Suprapubic skin (tissue), 4 donors: ENCODE measurements at regions not wholly inside any gene's neighbourhood (a gene's known extent, or its start where the extent isn't known, plus 50 kb on each side); places are given as distances from the start of the nearest gene placed in this dataset.
"Not testable (repeated sequence)": the region's sequence is repeated elsewhere in the genome, so short reads cannot be mapped to it uniquely, and the experiment has no call there.

Source experiments
- DNase-seq, 2 donors: peaks; one replicate each; pipeline ENCODE4 v3.0.0-alpha.2; 2019; ENCODE audit warnings: low spot score in 2 of 2
- H3K27ac ChIP-seq: fragments of 200-600 bp; sonication (generic); one replicate; pipeline ENCODE4 v1.5.1; 2019
- H3K27me3 ChIP-seq: fragments of 200-600 bp; sonication (generic); one replicate; pipeline ENCODE4 v1.5.1; 2019
- H3K36me3 ChIP-seq: fragments of 200-600 bp; sonication (generic); one replicate; pipeline ENCODE4 v1.5.1; 2019
- H3K4me1 ChIP-seq: fragments of 200-600 bp; sonication (generic); one replicate; pipeline ENCODE4 v1.5.1; 2019
- H3K4me3 ChIP-seq: fragments of 200-600 bp; sonication (generic); one replicate; pipeline ENCODE4 v1.5.1; 2019; ENCODE audit warnings: mild to moderate bottlenecking
- H3K9me3 ChIP-seq: fragments of 200-600 bp; sonication (generic); one replicate; pipeline ENCODE4 v1.5.1; 2019
- EP300 ChIP-seq: sonication (generic); formaldehyde crosslinking; IDR thresholded peaks from one replicate; pipeline ENCODE4 v1.6.1; 2017; ENCODE audit warnings: antibody characterized with exemption
- POLR2A ChIP-seq, 2 donors: fragments of 450-650 bp; IDR thresholded peaks; one replicate each; pipeline ENCODE4 v1.6.1; 2017; ENCODE audit warnings: antibody characterized with exemption in 2 of 2, mild to moderate bottlenecking in 2 of 2, moderate library complexity in 2 of 2
- POLR2AphosphoS5 ChIP-seq, 3 donors: sonication (generic); formaldehyde crosslinking; IDR thresholded peaks; one replicate each; pipeline ENCODE4 v1.6.1; 2017; ENCODE audit warnings: antibody characterized with exemption in 3 of 3
- WGBS: methylation state at CpG from one replicate; pipeline ENCODE4 v1.1.5; 2018; 5-methylcytosine and 5-hydroxymethylcytosine counted together
- TF ChIP-seq, protein P1 (sequence below), 2 donors: fragments of 200-600 bp in 1 of 2; fragments of 450-650 bp in 1 of 2; sonication (generic) in 1 of 2; IDR thresholded peaks; one replicate each; pipeline ENCODE4 v1.5.1; 2016 to 2019; ENCODE audit warnings: antibody characterized with exemption in 2 of 2, mild to moderate bottlenecking in 1 of 2, moderate library complexity in 1 of 2

DNA sequence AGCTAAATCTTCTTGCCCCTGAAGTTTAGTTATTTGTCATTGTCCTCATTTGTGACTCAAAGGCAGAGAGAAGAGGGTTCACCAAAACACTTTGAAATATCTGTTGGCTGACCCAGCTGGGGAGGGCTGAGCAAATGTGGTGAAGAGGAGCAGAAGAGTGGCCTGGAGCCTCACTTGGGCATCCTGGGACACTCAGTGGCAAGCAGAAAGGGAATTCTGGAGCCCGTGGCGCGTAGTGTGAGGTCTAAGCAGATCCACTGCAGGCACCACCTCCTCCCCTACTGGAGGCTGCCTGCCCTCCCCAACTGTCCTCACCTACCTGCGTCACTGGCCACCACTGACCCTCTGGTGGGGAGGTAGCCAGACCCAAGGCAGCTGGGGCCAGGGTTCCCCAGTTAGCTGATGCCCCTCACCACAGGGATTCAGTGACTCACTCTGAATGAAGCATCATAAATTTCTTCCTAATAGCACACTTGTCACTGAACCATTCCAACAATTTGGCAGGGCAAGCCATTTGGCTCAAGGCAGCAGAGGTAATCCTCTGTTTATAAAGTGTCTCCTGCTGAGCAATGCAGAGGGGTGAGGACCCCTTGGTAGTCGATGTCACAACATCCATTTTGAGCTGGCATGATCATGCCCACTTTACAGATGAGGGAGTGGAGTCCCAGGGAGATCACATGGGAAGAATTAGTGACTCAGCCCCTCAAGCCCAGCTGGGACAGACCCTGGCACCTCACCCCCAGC, 80.3 kb downstream of the NENF start:
- no peaks in the 10 kb centered on the region for H3K9me3 ChIP-seq
- no CpG with 5 or more reads among the region's 5 CpGs for WGBS
- H3K4me1 ChIP-seq, result peaks cover 13% of the 10 kb centered on the region
- H3K27ac ChIP-seq, result no peak overlapping the region
- H3K4me3 ChIP-seq, result no peak overlapping the region
- TF ChIP-seq POLR2AphosphoS5 (IDR thresholded peaks at IDR 0.05) (no peak), EP300 (no peak), POLR2A (IDR thresholded peaks at IDR 0.05) (no peak)
- TF ChIP-seq, protein P1, sequence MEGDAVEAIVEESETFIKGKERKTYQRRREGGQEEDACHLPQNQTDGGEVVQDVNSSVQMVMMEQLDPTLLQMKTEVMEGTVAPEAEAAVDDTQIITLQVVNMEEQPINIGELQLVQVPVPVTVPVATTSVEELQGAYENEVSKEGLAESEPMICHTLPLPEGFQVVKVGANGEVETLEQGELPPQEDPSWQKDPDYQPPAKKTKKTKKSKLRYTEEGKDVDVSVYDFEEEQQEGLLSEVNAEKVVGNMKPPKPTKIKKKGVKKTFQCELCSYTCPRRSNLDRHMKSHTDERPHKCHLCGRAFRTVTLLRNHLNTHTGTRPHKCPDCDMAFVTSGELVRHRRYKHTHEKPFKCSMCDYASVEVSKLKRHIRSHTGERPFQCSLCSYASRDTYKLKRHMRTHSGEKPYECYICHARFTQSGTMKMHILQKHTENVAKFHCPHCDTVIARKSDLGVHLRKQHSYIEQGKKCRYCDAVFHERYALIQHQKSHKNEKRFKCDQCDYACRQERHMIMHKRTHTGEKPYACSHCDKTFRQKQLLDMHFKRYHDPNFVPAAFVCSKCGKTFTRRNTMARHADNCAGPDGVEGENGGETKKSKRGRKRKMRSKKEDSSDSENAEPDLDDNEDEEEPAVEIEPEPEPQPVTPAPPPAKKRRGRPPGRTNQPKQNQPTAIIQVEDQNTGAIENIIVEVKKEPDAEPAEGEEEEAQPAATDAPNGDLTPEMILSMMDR (IDR thresholded peaks at IDR 0.05), result no peak
- DNase-seq, result no peak
- H3K36me3 ChIP-seq, result no peaks in the 10 kb centered on the region
- H3K27me3 ChIP-seq, result peaks cover 27% of the 10 kb centered on the region

DNA sequence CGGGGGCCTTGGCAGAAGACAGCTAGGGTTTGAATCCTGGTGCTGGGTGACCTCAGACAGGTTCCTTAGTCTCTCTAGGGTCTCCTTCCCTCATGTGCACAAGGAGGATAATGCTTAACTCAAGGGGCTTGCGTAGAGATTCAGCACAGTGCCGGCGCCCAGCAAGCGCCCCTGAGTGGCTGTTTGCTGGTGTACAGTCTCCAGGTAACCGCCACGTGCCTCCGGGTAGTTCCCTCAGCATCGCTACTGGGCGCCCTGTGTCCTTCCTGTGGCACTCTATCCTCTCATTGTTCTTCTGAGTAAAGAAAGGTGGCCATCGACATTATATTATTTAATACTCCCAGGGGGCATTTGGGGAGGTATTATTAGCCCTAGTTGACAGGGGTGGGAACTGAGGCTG, 80.9 kb downstream of the NENF start:
- WGBS, result 78% methylated on average over 10 of the region's 11 CpGs
- H3K4me1 ChIP-seq, result peaks cover 13% of the 10 kb centered on the region
- H3K27ac ChIP-seq, result no peak overlapping the region
- H3K4me3 ChIP-seq, result no peak overlapping the region
- no peak for TF ChIP-seq POLR2AphosphoS5 (IDR thresholded peaks at IDR 0.05)
- TF ChIP-seq, protein P1 (IDR thresholded peaks at IDR 0.05), result no peak
- H3K27me3 ChIP-seq, result peaks cover 27% of the 10 kb centered on the region
- H3K36me3 ChIP-seq, result no peaks in the 10 kb centered on the region
- H3K9me3 ChIP-seq, result no peaks in the 10 kb centered on the region
- no peak for DNase-seq

DNA sequence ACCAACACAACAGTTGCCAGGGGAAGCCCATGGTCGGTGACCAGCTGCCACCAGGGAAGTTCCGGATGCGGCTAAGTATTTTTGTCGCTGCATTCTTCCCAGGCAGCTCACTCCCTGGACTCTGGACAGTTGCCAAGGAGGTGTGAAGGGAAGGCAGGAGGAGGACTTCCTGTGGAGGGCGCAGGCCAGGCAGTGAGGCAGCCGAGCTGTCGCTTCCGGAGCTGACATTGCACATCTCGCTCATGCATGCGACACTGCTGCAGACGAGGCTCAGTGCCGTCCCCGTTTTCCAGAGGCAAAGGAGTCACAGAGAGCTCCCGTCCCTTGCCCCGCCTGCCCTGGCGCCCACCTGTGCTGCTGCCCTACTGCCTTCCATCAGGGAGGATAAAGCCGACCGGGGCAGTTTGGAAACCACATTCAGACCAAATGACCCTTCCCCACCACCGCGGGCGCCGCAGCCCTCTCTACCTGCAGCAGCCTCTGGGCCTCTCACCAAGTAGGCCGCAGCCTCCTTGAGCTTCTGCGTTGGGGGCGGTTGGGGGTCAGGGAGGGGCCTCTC, 81.4 kb downstream of the NENF start:
- DNase-seq, result no peak
- peaks cover 18% of the 10 kb centered on the region for H3K4me1 ChIP-seq
- peaks cover 27% of the 10 kb centered on the region for H3K27me3 ChIP-seq
- no peak overlapping the region for H3K27ac ChIP-seq
- no peaks in the 10 kb centered on the region for H3K9me3 ChIP-seq
- H3K36me3 ChIP-seq, result no peaks in the 10 kb centered on the region
- TF ChIP-seq POLR2AphosphoS5 (IDR thresholded peaks at IDR 0.05) (no peak), EP300 (no peak), POLR2A (IDR thresholded peaks at IDR 0.05) (no peak)
- TF ChIP-seq, protein P1 (IDR thresholded peaks at IDR 0.05), result no peak
- H3K4me3 ChIP-seq, result peak overlapping the region; percentile 40
- 38% methylated on average over 5 of the region's 25 CpGs for WGBS

DNA sequence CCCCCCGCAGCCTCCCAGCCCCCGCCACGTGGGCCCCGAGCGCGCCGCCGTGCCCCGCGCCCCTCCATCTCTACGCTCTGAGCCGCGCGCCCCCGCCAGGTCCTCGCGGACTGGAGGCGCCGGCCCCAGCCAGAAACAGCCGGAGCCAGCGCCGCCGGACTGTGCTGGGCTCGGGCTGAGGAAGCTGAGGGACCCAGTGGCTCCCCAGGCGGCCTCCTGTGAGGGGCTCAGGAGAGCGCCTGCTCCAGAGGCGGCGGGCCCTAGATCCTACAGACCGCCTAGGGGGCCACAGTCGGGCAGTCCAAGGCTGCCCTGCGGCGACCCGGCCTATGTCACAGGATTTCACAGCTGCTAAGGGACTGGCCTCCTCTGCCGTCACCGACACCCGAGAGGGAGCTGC, 82.1 kb downstream of the NENF start:
- no peak for DNase-seq
- peak overlapping the region; percentile 40 for H3K4me3 ChIP-seq
- TF ChIP-seq, protein P1 (IDR thresholded peaks at IDR 0.05), result no peak
- no peak for TF ChIP-seq EP300
- no peak for TF ChIP-seq POLR2A (IDR thresholded peaks at IDR 0.05)
- no peak for TF ChIP-seq POLR2AphosphoS5 (IDR thresholded peaks at IDR 0.05)
- H3K27me3 ChIP-seq, result peaks cover 27% of the 10 kb centered on the region
- H3K36me3 ChIP-seq, result no peaks in the 10 kb centered on the region
- peaks cover 18% of the 10 kb centered on the region for H3K4me1 ChIP-seq
- H3K27ac ChIP-seq, result no peak overlapping the region
- no peaks in the 10 kb centered on the region for H3K9me3 ChIP-seq
- 38% methylated on average over 4 of the region's 36 CpGs for WGBS

DNA sequence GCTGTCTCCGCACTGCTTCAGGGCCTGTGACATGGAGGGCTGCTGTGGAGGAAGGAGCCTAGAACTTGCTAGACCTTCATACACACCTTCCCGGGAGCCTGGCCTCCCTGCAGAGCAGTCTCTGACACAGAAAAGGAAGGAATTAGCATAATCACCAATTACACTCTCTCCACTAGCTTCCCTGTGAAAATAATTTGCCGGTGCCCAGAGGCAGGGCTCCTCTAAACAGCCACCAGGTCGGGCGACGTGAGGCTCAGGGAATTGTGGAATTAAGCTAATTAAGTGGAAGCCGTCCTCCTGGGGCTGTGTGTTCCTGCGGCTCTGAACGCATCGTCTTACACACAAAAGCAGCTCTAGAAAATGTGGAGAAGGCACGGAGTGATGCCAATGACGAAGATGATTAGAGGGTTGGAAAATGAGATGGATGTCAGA, 82.6 kb downstream of the NENF start:
- H3K27me3 ChIP-seq, result peaks cover 27% of the 10 kb centered on the region

DNA sequence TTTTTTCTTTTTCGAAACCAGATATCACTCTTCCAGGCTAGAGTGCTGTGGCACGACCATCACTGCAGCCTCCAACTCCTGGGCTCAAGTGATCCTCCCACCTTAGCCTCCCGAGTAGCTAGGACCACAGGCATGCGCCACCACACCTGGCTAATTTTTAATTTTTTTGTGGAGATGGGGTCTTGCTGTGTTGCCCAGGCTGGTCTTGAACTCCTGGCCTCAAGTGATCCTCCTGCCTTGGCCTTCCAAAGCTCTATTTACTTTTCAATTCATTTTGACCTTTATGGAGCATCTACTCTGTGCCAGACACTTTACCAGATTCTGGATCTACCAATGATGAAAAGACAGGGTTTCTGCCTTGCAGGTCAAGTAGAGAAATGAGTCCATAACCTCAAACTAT, 83.3 kb downstream of the NENF start:
- H3K9me3 ChIP-seq, H3K4me3 ChIP-seq, H3K36me3 ChIP-seq, DNase-seq, H3K27ac ChIP-seq: not testable (repeated sequence)
- H3K27me3 ChIP-seq, result peaks cover 27% of the 10 kb centered on the region
- WGBS, result 98% methylated on average over 4 of the region's 4 CpGs
- H3K4me1 ChIP-seq, result peaks cover 18% of the 10 kb centered on the region

More for the DNA sequence above, 82.6 kb downstream of the NENF start:
- TF ChIP-seq EP300 (no peak), POLR2AphosphoS5 (IDR thresholded peaks at IDR 0.05) (no peak), POLR2A (IDR thresholded peaks at IDR 0.05) (no peak)
- TF ChIP-seq, protein P1 (IDR thresholded peaks at IDR 0.05), result no peak
- WGBS, result 62% methylated on average over 12 of the region's 12 CpGs
- DNase-seq, result no peak
- Histone ChIP-seq H3K4me1 (peaks cover 18% of the 10 kb centered on the region), H3K27ac (no peak overlapping the region), H3K9me3 (no peaks in the 10 kb centered on the region), H3K4me3 (peak overlapping the region; percentile 40), H3K36me3 (no peaks in the 10 kb centered on the region)
